ENCODE measurements at regions not wholly inside any gene's neighbourhood (a gene's known extent, or its start where the extent isn't known, plus 50 kb on each side); places are given as distances from the start of the nearest gene placed in this dataset.
"Not testable (repeated sequence)": the region's sequence is repeated elsewhere in the genome, so short reads cannot be mapped to it uniquely, and the experiment has no call there.

DNA sequence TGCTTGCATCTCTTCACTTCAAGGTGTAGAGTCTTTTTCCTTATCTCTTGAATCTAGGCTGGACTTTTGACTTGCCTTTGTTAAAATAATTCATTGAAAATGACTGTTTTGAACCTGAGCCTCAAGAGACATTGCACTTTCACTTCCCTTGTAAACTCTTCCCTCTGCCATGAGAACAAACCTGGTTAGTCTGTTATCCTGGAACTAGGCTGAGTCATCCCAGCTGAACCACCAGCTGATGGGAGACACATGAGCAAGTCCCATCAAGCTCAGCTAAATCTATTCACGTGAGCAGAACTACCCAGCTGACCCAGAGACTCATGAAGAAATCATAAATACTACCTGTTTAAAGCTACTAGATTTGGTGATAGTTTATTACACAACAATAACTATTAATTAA, 202.3 kb upstream of the CENPE start:
- DNase-seq (ENCODE audit: extremely low spot score) = no peak
- H3K4me1 ChIP-seq (ENCODE audit: insufficient read depth) = no peaks in the 10 kb centered on the region
- H3K27ac ChIP-seq (ENCODE audit: low read depth) = no peak overlapping the region
- H3K36me3 ChIP-seq (ENCODE audit: insufficient read depth) = no peaks in the 10 kb centered on the region
- H3K4me3 ChIP-seq (ENCODE audit: low read depth, low read length) = no peak overlapping the region
- 49% methylated on average over 1 of the region's 1 CpG for WGBS

DNA sequence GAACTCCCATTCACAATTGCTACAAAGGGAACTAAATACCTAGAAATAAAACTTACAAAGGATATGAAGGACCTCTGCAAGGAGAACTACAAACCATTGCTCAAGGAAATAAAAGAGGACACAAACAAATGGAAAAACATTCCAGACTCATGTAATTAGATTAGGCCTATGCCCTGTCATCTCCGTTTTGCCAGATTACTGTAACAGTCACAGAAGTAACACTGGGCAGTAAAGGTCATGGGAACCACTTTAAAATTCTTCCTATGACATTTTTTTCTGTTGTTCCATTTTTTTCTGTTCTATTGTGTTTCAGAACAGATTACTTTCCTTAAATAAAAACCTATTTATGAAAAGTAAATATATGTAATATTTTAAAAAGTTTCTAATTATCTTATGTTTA, 199.4 kb upstream of the CENPE start:
- Histone ChIP-seq H3K4me3 (ENCODE audit: low read depth, low read length) (no peak overlapping the region), H3K4me1 (ENCODE audit: insufficient read depth) (no peaks in the 10 kb centered on the region), H3K36me3 (ENCODE audit: insufficient read depth) (no peaks in the 10 kb centered on the region), H3K27ac (ENCODE audit: low read depth) (no peak overlapping the region)
- 51% methylated on average over 1 of the region's 1 CpG for WGBS
- no peak for DNase-seq (ENCODE audit: extremely low spot score)

DNA sequence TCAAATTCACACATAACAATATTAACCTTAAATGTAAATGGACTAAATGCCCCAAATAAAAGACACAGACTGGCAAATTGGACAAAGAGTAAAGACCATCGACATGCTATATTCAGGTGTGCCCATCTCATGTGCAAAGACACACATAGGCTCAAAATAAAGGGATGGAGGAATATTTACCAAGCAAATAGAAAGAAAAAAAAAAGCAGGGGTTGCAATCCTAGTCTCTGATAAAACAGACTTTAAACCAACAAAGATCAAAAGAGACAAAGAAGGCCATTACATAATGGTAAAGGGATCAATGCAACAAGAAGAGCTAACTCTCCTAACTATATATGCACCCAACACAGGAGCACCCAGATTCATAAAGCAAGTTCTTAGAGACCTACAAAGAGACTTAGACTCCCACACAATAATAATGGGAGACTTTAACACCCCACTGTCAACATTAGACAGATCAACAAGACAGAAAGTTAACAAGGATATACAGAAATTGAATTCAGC, 189.4 kb upstream of the CENPE start:
- not testable (repeated sequence) for DNase-seq (ENCODE audit: extremely low spot score); H3K36me3 ChIP-seq (ENCODE audit: insufficient read depth); H3K4me1 ChIP-seq (ENCODE audit: insufficient read depth); H3K4me3 ChIP-seq (ENCODE audit: low read depth, low read length); H3K27ac ChIP-seq (ENCODE audit: low read depth)
- 88% methylated on average over 1 of the region's 1 CpG for WGBS

GRCh38 chr4:103385565-103385964, 187.4 kb upstream of the CENPE start:
- WGBS = 75% methylated on average over 2 of the region's 2 CpGs
- H3K36me3 ChIP-seq (ENCODE audit: insufficient read depth); H3K4me3 ChIP-seq (ENCODE audit: low read depth, low read length); H3K27ac ChIP-seq (ENCODE audit: low read depth); DNase-seq (ENCODE audit: extremely low spot score); H3K4me1 ChIP-seq (ENCODE audit: insufficient read depth): not testable (repeated sequence)

DNA sequence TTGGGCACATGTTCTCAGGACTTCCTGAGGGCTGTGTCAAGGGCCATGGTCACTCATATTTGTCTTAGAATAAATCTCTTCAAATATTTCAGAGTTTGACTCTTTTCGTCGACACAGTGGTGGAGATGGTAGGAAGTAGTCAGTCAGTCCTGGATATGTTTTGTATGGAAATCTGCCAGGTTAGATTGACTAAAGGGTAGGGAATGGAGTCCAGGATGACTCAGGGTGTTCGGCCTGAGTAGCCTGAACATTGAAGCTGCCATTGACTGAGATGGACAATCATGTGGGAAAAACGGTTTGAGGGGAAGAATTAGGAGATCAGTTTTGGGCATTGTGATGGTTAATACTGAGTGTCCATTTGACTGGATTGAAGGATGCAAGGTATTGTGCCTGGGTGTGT, 177.1 kb upstream of the CENPE start:
- Histone ChIP-seq H3K4me1 (ENCODE audit: insufficient read depth) (no peaks in the 10 kb centered on the region), H3K36me3 (ENCODE audit: insufficient read depth) (no peaks in the 10 kb centered on the region), H3K4me3 (ENCODE audit: low read depth, low read length) (no peak overlapping the region), H3K27ac (ENCODE audit: low read depth) (no peak overlapping the region)
- WGBS = 92% methylated on average over 4 of the region's 4 CpGs
- no peak for DNase-seq (ENCODE audit: extremely low spot score)

- no peaks in the 10 kb centered on the region for H3K36me3 ChIP-seq (ENCODE audit: insufficient read depth)
- H3K4me1 ChIP-seq (ENCODE audit: insufficient read depth) = no peaks in the 10 kb centered on the region
- DNase-seq (ENCODE audit: extremely low spot score) = no peak
- H3K27ac ChIP-seq (ENCODE audit: low read depth) = no peak overlapping the region
- WGBS = 67% methylated on average over 2 of the region's 2 CpGs
- no peak overlapping the region for H3K4me3 ChIP-seq (ENCODE audit: low read depth, low read length)
Observed at GRCh38 chr4:103374758-103375157, 176.6 kb upstream of the CENPE start.

DNA sequence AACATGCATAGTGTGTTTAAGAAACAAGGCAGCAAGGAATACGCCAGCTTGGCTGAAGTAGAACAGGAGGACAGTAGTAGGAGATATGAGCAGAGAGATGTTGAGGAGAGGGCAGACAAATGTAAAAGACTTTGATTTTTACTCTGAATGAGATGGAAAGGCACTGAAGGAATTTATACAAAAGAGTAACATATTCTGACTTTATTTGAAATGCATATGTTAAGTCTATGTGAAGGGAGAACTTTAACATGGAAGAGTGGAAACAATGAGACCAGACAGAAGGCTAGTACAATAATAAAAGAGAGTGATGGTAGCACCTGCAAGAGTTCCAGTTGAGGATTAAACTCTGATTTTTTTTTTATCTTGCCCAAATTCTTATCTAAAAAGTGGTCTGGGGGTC, 176.2 kb upstream of the CENPE start:
- no peak for DNase-seq (ENCODE audit: extremely low spot score)
- no peaks in the 10 kb centered on the region for H3K4me1 ChIP-seq (ENCODE audit: insufficient read depth)
- no peaks in the 10 kb centered on the region for H3K36me3 ChIP-seq (ENCODE audit: insufficient read depth)
- no peak overlapping the region for H3K27ac ChIP-seq (ENCODE audit: low read depth)
- 92% methylated on average over 1 of the region's 1 CpG for WGBS
- no peak overlapping the region for H3K4me3 ChIP-seq (ENCODE audit: low read depth, low read length)

DNA sequence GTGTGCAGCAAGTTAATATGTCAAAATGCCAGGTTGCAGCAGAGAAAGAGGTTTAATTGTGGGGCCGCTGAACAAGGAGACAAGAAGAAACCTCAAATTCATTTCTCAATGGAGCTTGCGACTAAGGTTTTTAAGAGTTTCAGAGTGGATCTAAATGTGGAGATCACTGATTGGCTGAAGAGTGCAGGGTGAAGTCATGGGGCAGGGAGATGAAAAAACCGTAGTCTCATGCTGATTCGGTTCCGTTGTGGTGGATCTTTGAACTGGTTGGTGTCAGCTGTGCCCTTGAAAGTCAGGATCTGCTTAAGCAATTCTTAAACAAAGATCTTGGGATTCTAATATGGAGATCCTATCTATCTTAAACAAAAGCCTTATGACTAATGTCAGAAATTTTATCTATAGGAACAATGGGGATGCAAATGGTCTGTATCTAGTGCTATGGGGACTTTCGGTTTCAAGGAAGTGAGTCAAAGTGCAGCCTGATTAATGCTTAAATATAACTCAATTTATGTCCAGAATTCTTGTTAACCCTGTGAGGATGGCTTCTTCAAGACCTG, 173.9 kb upstream of the CENPE start:
- no peak overlapping the region for H3K4me3 ChIP-seq (ENCODE audit: low read depth, low read length)
- no peak for DNase-seq (ENCODE audit: extremely low spot score)
- WGBS = 89% methylated on average over 6 of the region's 6 CpGs
- H3K27ac ChIP-seq (ENCODE audit: low read depth) = no peak overlapping the region
- H3K4me1 ChIP-seq (ENCODE audit: insufficient read depth) = no peaks in the 10 kb centered on the region
- no peaks in the 10 kb centered on the region for H3K36me3 ChIP-seq (ENCODE audit: insufficient read depth)

DNA sequence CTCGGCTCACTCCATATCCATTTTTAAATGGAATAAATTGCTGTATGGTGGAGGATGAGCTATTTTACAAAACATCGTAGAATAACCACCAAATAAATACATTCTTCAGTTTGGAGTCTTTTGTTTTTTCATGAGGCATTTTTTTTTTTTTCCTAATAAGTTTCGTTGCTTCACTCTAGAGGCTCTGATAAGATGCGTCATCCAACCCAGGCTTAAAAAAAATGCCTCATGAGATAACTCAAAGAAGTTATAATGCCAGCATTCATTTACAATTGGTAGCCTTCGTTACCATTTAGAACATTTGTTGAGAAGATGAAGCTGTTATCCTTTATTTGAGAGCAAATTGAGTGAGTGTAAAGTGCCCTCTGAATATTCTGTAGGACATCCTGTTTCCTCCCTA, 172.2 kb upstream of the CENPE start:
- H3K4me3 ChIP-seq (ENCODE audit: low read depth, low read length) = no peak overlapping the region
- no peaks in the 10 kb centered on the region for H3K4me1 ChIP-seq (ENCODE audit: insufficient read depth)
- H3K27ac ChIP-seq (ENCODE audit: low read depth) = no peak overlapping the region
- WGBS = 81% methylated on average over 5 of the region's 5 CpGs
- DNase-seq (ENCODE audit: extremely low spot score) = no peak
- no peaks in the 10 kb centered on the region for H3K36me3 ChIP-seq (ENCODE audit: insufficient read depth)

- Histone ChIP-seq H3K4me1 (ENCODE audit: insufficient read depth) (no peaks in the 10 kb centered on the region), H3K27ac (ENCODE audit: low read depth) (no peak overlapping the region), H3K4me3 (ENCODE audit: low read depth, low read length) (no peak overlapping the region), H3K36me3 (ENCODE audit: insufficient read depth) (no peaks in the 10 kb centered on the region)
- no peak for DNase-seq (ENCODE audit: extremely low spot score)
- 67% methylated on average over 2 of the region's 2 CpGs for WGBS
Observed at GRCh38 chr4:103365285-103365684, 167.1 kb upstream of the CENPE start.

- H3K36me3 ChIP-seq (ENCODE audit: insufficient read depth) = no peaks in the 10 kb centered on the region
- no peak for DNase-seq (ENCODE audit: extremely low spot score)
- WGBS = 65% methylated on average over 4 of the region's 4 CpGs
- H3K27ac ChIP-seq (ENCODE audit: low read depth) = no peak overlapping the region
- no peaks in the 10 kb centered on the region for H3K4me1 ChIP-seq (ENCODE audit: insufficient read depth)
- no peak overlapping the region for H3K4me3 ChIP-seq (ENCODE audit: low read depth, low read length)
Observed at GRCh38 chr4:103364083-103364482, 165.9 kb upstream of the CENPE start.

DNA sequence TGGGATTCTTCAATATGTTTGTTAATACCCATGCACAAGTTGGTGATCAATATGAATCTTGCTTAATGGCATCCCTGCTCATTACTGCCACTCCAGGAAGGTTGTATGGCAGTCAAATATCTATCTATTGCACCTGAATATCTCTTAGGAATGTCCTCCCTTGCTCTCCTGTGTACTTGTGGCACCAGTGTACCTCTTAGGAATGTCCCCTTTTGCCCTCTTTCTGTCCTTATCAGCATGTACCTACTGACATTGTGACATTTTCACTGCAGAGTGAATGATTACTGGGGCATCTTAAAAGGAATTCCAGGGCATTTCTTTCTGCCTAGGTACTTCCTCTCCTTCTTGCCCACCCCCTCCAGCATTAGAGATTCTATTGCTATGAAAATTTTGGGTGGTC, 163.8 kb upstream of the CENPE start:
- Histone ChIP-seq H3K27ac (ENCODE audit: low read depth) (no peak overlapping the region), H3K36me3 (ENCODE audit: insufficient read depth) (no peaks in the 10 kb centered on the region), H3K4me1 (ENCODE audit: insufficient read depth) (no peaks in the 10 kb centered on the region), H3K4me3 (ENCODE audit: low read depth, low read length) (no peak overlapping the region)
- no peak for DNase-seq (ENCODE audit: extremely low spot score)

- Histone ChIP-seq H3K36me3 (ENCODE audit: insufficient read depth) (no peaks in the 10 kb centered on the region), H3K4me1 (ENCODE audit: insufficient read depth) (no peaks in the 10 kb centered on the region), H3K27ac (ENCODE audit: low read depth) (no peak overlapping the region), H3K4me3 (ENCODE audit: low read depth, low read length) (no peak overlapping the region)
- DNase-seq (ENCODE audit: extremely low spot score) = no peak
- whole genome bisulfite sequencing = 93% methylated on average over 2 of the region's 2 CpGs
Observed at GRCh38 chr4:103359900-103360299, 161.8 kb upstream of the CENPE start.

DNA sequence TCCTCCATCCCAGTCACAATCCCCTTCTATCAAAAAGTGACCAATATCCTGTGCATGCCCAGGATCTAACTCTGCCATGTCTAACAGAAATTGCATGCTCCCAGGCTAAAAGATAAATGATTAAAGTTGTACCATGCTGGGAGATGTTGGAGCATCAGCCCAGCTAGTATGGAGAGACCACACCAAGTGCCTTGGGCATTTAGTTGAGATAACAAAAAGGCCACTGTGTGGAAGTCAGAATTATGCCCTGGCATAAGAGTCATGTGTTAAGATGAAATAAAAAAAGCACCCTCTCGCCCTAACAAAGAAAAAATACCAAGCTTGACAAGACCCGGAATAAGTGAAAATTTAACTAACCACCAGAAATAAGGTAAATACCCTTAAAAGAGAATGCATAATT, 155.9 kb upstream of the CENPE start:
- DNase-seq (ENCODE audit: extremely low spot score) = no peak
- no peak overlapping the region for H3K27ac ChIP-seq (ENCODE audit: low read depth)
- H3K4me1 ChIP-seq (ENCODE audit: insufficient read depth) = no peaks in the 10 kb centered on the region
- no peak overlapping the region for H3K4me3 ChIP-seq (ENCODE audit: low read depth, low read length)
- H3K36me3 ChIP-seq (ENCODE audit: insufficient read depth) = no peaks in the 10 kb centered on the region
- 89% methylated on average over 2 of the region's 2 CpGs for WGBS

GRCh38 chr4:103329642-103330041, 131.5 kb upstream of the CENPE start:
- DNase-seq (ENCODE audit: extremely low spot score) = no peak
- no peaks in the 10 kb centered on the region for H3K36me3 ChIP-seq (ENCODE audit: insufficient read depth)
- no peak overlapping the region for H3K4me3 ChIP-seq (ENCODE audit: low read depth, low read length)
- no peak overlapping the region for H3K27ac ChIP-seq (ENCODE audit: low read depth)
- H3K4me1 ChIP-seq (ENCODE audit: insufficient read depth) = no peaks in the 10 kb centered on the region
